ENCODE measurements at regions not wholly inside any gene's neighbourhood (a gene's known extent, or its start where the extent isn't known, plus 50 kb on each side); places are given as distances from the start of the nearest gene placed in this dataset.

DNA sequence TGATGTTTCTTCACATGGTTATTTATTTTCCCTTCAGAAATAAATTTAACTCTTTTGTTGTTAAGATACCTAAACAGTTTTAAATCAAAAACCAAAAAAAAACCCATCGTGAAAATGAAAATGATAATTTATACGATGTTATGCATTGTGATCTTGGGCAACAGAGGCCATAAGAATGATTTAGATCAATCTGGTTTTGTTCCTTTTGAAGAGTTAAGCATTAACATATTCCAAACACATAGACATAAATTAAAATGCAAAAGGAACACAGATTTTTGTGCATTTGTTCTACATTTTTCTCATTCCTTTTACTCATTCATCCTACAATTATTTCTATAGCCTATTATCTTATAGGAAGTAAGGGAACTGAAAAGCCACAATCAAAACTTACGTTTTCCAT, 226.1 kb upstream of the SEMA3D start:
- TF ChIP-seq, protein P1, sequence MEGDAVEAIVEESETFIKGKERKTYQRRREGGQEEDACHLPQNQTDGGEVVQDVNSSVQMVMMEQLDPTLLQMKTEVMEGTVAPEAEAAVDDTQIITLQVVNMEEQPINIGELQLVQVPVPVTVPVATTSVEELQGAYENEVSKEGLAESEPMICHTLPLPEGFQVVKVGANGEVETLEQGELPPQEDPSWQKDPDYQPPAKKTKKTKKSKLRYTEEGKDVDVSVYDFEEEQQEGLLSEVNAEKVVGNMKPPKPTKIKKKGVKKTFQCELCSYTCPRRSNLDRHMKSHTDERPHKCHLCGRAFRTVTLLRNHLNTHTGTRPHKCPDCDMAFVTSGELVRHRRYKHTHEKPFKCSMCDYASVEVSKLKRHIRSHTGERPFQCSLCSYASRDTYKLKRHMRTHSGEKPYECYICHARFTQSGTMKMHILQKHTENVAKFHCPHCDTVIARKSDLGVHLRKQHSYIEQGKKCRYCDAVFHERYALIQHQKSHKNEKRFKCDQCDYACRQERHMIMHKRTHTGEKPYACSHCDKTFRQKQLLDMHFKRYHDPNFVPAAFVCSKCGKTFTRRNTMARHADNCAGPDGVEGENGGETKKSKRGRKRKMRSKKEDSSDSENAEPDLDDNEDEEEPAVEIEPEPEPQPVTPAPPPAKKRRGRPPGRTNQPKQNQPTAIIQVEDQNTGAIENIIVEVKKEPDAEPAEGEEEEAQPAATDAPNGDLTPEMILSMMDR (IDR thresholded peaks at IDR 0.05 in 8 of 11, conservative IDR thresholded peaks at IDR 0.05 in 3 of 11) = no peak
- TF ChIP-seq POLR2AphosphoS5 (IDR thresholded peaks at IDR 0.05) = no peak

Data from spleen (tissue), 7 donors.